Tibial artery (tissue), 4 donors: ENCODE measurements at regions not wholly inside any gene's neighbourhood (a gene's known extent, or its start where the extent isn't known, plus 50 kb on each side); places are given as distances from the start of the nearest gene placed in this dataset.

ENCODE experiments used
- DNase-seq, 2 donors: peaks; one replicate each; pipeline ENCODE4 v3.0.0-alpha.2; 2019
- H3K27ac ChIP-seq, 2 donors: fragments of 200-600 bp; sonication (generic) in 1 of 2; 1 replicate in 1 of 2; 2 replicates in 1 of 2; pipeline ENCODE4 v1.5.1; 2018 to 2019; ENCODE audit warnings: mild to moderate bottlenecking in 1 of 2
- H3K27me3 ChIP-seq, 2 donors: fragments of 200-600 bp; sonication (generic) in 1 of 2; one replicate each; pipeline versions ENCODE4 v1.5.1 to v1.6.0; 2016 to 2019
- H3K36me3 ChIP-seq, 3 donors: fragments of 200-600 bp; sonication (generic) in 2 of 3; one replicate each; pipeline ENCODE4 v1.5.1; 2016 to 2019; ENCODE audit warnings: mild to moderate bottlenecking in 2 of 3
- H3K4me1 ChIP-seq, 4 donors: fragments of 200-600 bp; sonication (generic) in 2 of 4; 1 replicate in 3 of 4; 2 replicates in 1 of 4; pipeline ENCODE4 v1.5.1; 2016 to 2019
- H3K4me3 ChIP-seq, 2 donors: fragments of 200-600 bp; sonication (generic) in 1 of 2; 1 replicate in 1 of 2; 2 replicates in 1 of 2; pipeline ENCODE4 v1.5.1; 2018 to 2019; ENCODE audit warnings: mild to moderate bottlenecking in 2 of 2
- H3K9me3 ChIP-seq, 3 donors: fragments of 200-600 bp; sonication (generic) in 1 of 3; one replicate each; pipeline ENCODE4 v1.5.1; 2016 to 2019
- CTCF ChIP-seq, 2 experiments: fragments of 200-600 bp in 1 of 2; fragments of 450-650 bp in 1 of 2; IDR thresholded peaks; one replicate each; pipeline ENCODE4 v1.5.1; 2017 to 2019; ENCODE audit warnings: antibody characterized with exemption in 2 of 2, mild to moderate bottlenecking in 1 of 2, moderate library complexity in 1 of 2
- intact Hi-C: fragments of 100-400 bp; cut with DNase I; formaldehyde crosslinking; loops from one replicate; pipeline ENCODE4 v1.15.0; 2023; ENCODE audit warnings: low total_unique reads

GRCh38 chr6:20302702-20303251 is 90.5 kb upstream of the MBOAT1 start:
- no peak for DNase-seq
- no peak overlapping the region for H3K4me3 ChIP-seq
- H3K36me3 ChIP-seq = no peaks in the 10 kb centered on the region
- no peaks in the 10 kb centered on the region for H3K27me3 ChIP-seq
- H3K9me3 ChIP-seq = no peaks in the 10 kb centered on the region
- no peaks in the 10 kb centered on the region for H3K4me1 ChIP-seq
- intact Hi-C loops = loop anchor here (10.0 kb wide), 1 partner anchor 82 kb away; no protein-coding TSS in a partner anchor
- H3K27ac ChIP-seq = no peak overlapping the region
- no peak for TF ChIP-seq CTCF (IDR thresholded peaks at IDR 0.05)

- no peak overlapping the region for H3K4me3 ChIP-seq
- intact Hi-C loops = loop anchor here (10.0 kb wide), 1 partner anchor 78 kb away; no protein-coding TSS in a partner anchor
- TF ChIP-seq CTCF (IDR thresholded peaks at IDR 0.05) = no peak
Measured at GRCh38 chr6:20306491-20306890, 94.2 kb upstream of the MBOAT1 start.

GRCh38 chr6:20309186-20309585 is 92.5 kb upstream of the E2F3 start:
- H3K27ac ChIP-seq = no peak overlapping the region
- no peaks in the 10 kb centered on the region for H3K36me3 ChIP-seq
- H3K4me1 ChIP-seq = no peaks in the 10 kb centered on the region
- no peaks in the 10 kb centered on the region for H3K9me3 ChIP-seq
- no peak for TF ChIP-seq CTCF (IDR thresholded peaks at IDR 0.05)
- intact Hi-C loops = loop anchor here (10.0 kb wide), 1 partner anchor 76 kb away; no protein-coding TSS in a partner anchor
- H3K27me3 ChIP-seq = peaks cover 0 to 10% of the 10 kb centered on the region in 2 donors
- H3K4me3 ChIP-seq = no peak overlapping the region
- DNase-seq = no peak

More at GRCh38 chr6:20306491-20306890, 94.2 kb upstream of the MBOAT1 start:
- Histone ChIP-seq H3K9me3 (no peaks in the 10 kb centered on the region), H3K27me3 (no peaks in the 10 kb centered on the region), H3K36me3 (no peaks in the 10 kb centered on the region), H3K27ac (no peak overlapping the region), H3K4me1 (no peaks in the 10 kb centered on the region)
- no peak for DNase-seq

GRCh38 chr6:20310185-20310584 is 91.5 kb upstream of the E2F3 start:
- intact Hi-C loops = no loop called here
- H3K4me1 ChIP-seq = no peaks in the 10 kb centered on the region
- TF ChIP-seq CTCF (IDR thresholded peaks at IDR 0.05) = no peak
- H3K27ac ChIP-seq = no peak overlapping the region
- peaks cover 0 to 16% of the 10 kb centered on the region in 2 donors for H3K27me3 ChIP-seq
- DNase-seq = no peak
- no peaks in the 10 kb centered on the region for H3K36me3 ChIP-seq
- H3K9me3 ChIP-seq = no peaks in the 10 kb centered on the region
- no peak overlapping the region for H3K4me3 ChIP-seq

- no peak overlapping the region for H3K27ac ChIP-seq
- no peaks in the 10 kb centered on the region for H3K4me1 ChIP-seq
- no peak for DNase-seq
- no peak for TF ChIP-seq CTCF (IDR thresholded peaks at IDR 0.05)
- H3K36me3 ChIP-seq = no peaks in the 10 kb centered on the region
- H3K27me3 ChIP-seq = peaks cover 0 to 16% of the 10 kb centered on the region in 2 donors
- H3K4me3 ChIP-seq = no peak overlapping the region
- intact Hi-C loops = no loop called here
- H3K9me3 ChIP-seq = no peaks in the 10 kb centered on the region
Measured at GRCh38 chr6:20312606-20313005, 89.1 kb upstream of the E2F3 start.

- Histone ChIP-seq H3K36me3 (no peaks in the 10 kb centered on the region), H3K27ac (no peak overlapping the region), H3K4me3 (no peak overlapping the region), H3K4me1 (no peaks in the 10 kb centered on the region), H3K9me3 (no peaks in the 10 kb centered on the region), H3K27me3 (peaks cover 0 to 16% of the 10 kb centered on the region in 2 donors)
- intact Hi-C loops = no loop called here
- DNase-seq = no peak
- TF ChIP-seq CTCF (IDR thresholded peaks at IDR 0.05) = no peak
Measured at GRCh38 chr6:20313051-20313450, 88.6 kb upstream of the E2F3 start.
